GM12872 (cell line): ENCODE measurements at regions not wholly inside any gene's neighbourhood (a gene's known extent, or its start where the extent isn't known, plus 50 kb on each side); places are given as distances from the start of the nearest gene placed in this dataset.

Experiments
- CTCF ChIP-seq: IDR thresholded peaks from 3 replicates; pipeline ENCODE4 v1.5.1; 2011; ENCODE audit warnings: low read depth, mild to moderate bottlenecking, low read length, moderate library complexity; ENCODE audit not compliant: insufficient read depth

- TF ChIP-seq CTCF, result no peak
Observed at GRCh38 chr2:12267042-12267441, 449.7 kb upstream of the TRIB2 start.

GRCh38 chr2:12269041-12269972, 447.4 kb upstream of the TRIB2 start:
- no peak for TF ChIP-seq CTCF

GRCh38 chr2:12270876-12271588, 445.7 kb upstream of the TRIB2 start:
- no peak for TF ChIP-seq CTCF

- no peak for TF ChIP-seq CTCF
Observed at GRCh38 chr2:12271589-12271984, 445.1 kb upstream of the TRIB2 start.

- no peak for TF ChIP-seq CTCF
Observed at GRCh38 chr2:12273111-12273510, 443.6 kb upstream of the TRIB2 start.

GRCh38 chr2:12274591-12274990, 442.1 kb upstream of the TRIB2 start:
- TF ChIP-seq CTCF, result no peak

- no peak for TF ChIP-seq CTCF
Observed at GRCh38 chr2:12277241-12278034, 439.3 kb upstream of the TRIB2 start.
